ENCODE measurements at regions not wholly inside any gene's neighbourhood (a gene's known extent, or its start where the extent isn't known, plus 50 kb on each side); places are given as distances from the start of the nearest gene placed in this dataset.

DNA sequence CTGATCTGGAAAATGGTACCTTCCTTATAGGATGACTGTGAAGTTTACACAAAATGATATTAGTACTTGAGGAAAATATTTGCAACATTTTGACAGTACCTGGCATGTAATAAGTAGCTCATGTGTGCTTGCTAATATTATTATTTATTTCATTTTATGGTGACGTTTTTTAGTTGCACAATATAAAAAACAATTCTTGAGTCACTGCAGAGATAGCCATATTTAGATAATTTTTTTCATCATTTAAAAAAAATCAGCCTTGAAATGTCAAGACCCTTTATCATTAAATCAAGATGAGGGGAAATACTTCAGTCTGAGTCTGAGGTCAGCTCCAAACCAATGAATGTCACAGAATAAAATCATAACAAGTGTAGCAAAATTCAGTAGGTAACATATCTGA lies 196.8 kb upstream of the RUNX1 start:
- TF ChIP-seq, protein P1, sequence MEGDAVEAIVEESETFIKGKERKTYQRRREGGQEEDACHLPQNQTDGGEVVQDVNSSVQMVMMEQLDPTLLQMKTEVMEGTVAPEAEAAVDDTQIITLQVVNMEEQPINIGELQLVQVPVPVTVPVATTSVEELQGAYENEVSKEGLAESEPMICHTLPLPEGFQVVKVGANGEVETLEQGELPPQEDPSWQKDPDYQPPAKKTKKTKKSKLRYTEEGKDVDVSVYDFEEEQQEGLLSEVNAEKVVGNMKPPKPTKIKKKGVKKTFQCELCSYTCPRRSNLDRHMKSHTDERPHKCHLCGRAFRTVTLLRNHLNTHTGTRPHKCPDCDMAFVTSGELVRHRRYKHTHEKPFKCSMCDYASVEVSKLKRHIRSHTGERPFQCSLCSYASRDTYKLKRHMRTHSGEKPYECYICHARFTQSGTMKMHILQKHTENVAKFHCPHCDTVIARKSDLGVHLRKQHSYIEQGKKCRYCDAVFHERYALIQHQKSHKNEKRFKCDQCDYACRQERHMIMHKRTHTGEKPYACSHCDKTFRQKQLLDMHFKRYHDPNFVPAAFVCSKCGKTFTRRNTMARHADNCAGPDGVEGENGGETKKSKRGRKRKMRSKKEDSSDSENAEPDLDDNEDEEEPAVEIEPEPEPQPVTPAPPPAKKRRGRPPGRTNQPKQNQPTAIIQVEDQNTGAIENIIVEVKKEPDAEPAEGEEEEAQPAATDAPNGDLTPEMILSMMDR (IDR thresholded peaks at IDR 0.05; ENCODE audit: low read length) = no peak
- no peak for TF ChIP-seq EZH2 (optimal IDR thresholded peaks at IDR 0.05; ENCODE audit: low read depth, low read length)
